WTC11 (cell line): ENCODE measurements at regions not wholly inside any gene's neighbourhood (a gene's known extent, or its start where the extent isn't known, plus 50 kb on each side); places are given as distances from the start of the nearest gene placed in this dataset.

Source experiments
- ATAC-seq: fragments of 200-7000 bp; cut with Tn5 transposase; 2 replicates; pipeline ENCODE4 v1.10.0; 2021; ENCODE audit warnings: mild to moderate bottlenecking, moderate library complexity
- CTCF ChIA-PET: fragments of 300-600 bp; sonication (Branson Sonifier 250); formaldehyde crosslinking; loops from one replicate; lab custom pipeline; 2021; ENCODE audit warnings: antibody characterized with exemption; lab: Charles Lee
- POLR2A ChIA-PET: fragments of 350-600 bp; sonication (Branson Sonifier 250); formaldehyde crosslinking; loops from one replicate; lab custom pipeline; 2021; ENCODE audit warnings: antibody characterized with exemption; lab: Charles Lee
- DNase-seq: peaks from one replicate; pipeline ENCODE4 v3.0.0; 2021; ENCODE audit warnings: low spot score
- H3K27ac Mint-ChIP-seq: 2 replicates; pipeline ENCODE4 v1.8.0; 2021; ENCODE audit warnings: mixed read lengths
- H3K27me3 Mint-ChIP-seq: 2 replicates; pipeline ENCODE4 v1.8.0; 2021; ENCODE audit warnings: low read depth, mild to moderate bottlenecking, moderate library complexity, mixed read lengths
- H3K36me3 Mint-ChIP-seq: 2 replicates; pipeline ENCODE4 v1.8.0; 2021; ENCODE audit warnings: mixed read lengths
- H3K4me1 Mint-ChIP-seq: 2 replicates; pipeline ENCODE4 v1.8.0; 2022; ENCODE audit warnings: mixed read lengths
- H3K4me3 Mint-ChIP-seq: 2 replicates; pipeline ENCODE4 v1.8.0; 2021; ENCODE audit warnings: mild to moderate bottlenecking, moderate library complexity, mixed read lengths
- H3K9me3 Mint-ChIP-seq: 2 replicates; pipeline ENCODE4 v1.8.0; 2021; ENCODE audit warnings: mixed read lengths
- ATF2 ChIP-seq: sonication (generic); formaldehyde crosslinking; IDR thresholded peaks from 2 replicates; pipeline ENCODE4 v1.8.1; 2022; ENCODE audit warnings: low read depth, missing genetic modification reagents, borderline replicate concordance
- EMX1 ChIP-seq: fragments of 250-450 bp; sonication (Bioruptor Pico); IDR thresholded peaks from 2 replicates; pipeline ENCODE4 v1.8.0; 2021; ENCODE audit warnings: mild to moderate bottlenecking
- FOXJ3 ChIP-seq: sonication (generic); formaldehyde crosslinking; IDR thresholded peaks from 2 replicates; pipeline ENCODE4 v1.9.0; 2021; ENCODE audit warnings: missing genetic modification reagents, mild to moderate bottlenecking, borderline replicate concordance
- FOXP4 ChIP-seq: sonication (generic); formaldehyde crosslinking; IDR thresholded peaks from 2 replicates; pipeline ENCODE4 v1.8.0; 2022; ENCODE audit warnings: mild to moderate bottlenecking, missing genetic modification reagents
- MAX ChIP-seq: sonication (generic); formaldehyde crosslinking; IDR thresholded peaks from 2 replicates; pipeline ENCODE4 v1.8.0; 2022; ENCODE audit warnings: mild to moderate bottlenecking, missing genetic modification reagents
- MXD4 ChIP-seq: fragments of 250-450 bp; sonication (Bioruptor Pico); IDR thresholded peaks from 2 replicates; pipeline ENCODE4 v1.8.0; 2021; ENCODE audit warnings: mild to moderate bottlenecking, moderate library complexity, borderline replicate concordance
- MYBL2 ChIP-seq: sonication (generic); formaldehyde crosslinking; IDR thresholded peaks from 2 replicates; pipeline ENCODE4 v1.8.1; 2023; ENCODE audit warnings: mild to moderate bottlenecking, moderate library complexity, missing genetic modification reagents
- NFE2L1 ChIP-seq: sonication (generic); formaldehyde crosslinking; IDR thresholded peaks from 2 replicates; pipeline ENCODE4 v1.8.1; 2023; ENCODE audit warnings: missing genetic modification reagents
- RELA ChIP-seq: sonication (generic); formaldehyde crosslinking; IDR thresholded peaks from 2 replicates; pipeline ENCODE4 v1.8.1; 2022; ENCODE audit warnings: missing genetic modification reagents, mild to moderate bottlenecking, borderline replicate concordance
- SMAD3 ChIP-seq: sonication (generic); formaldehyde crosslinking; IDR thresholded peaks from 2 replicates; pipeline ENCODE4 v1.8.0; 2022; ENCODE audit warnings: missing genetic modification reagents, mild to moderate bottlenecking, borderline replicate concordance
- SOX15 ChIP-seq: fragments of 250-450 bp; sonication (Bioruptor Pico); IDR thresholded peaks from 2 replicates; pipeline ENCODE4 v1.9.0; 2021; ENCODE audit warnings: mild to moderate bottlenecking
- ZNF281 ChIP-seq: sonication (generic); formaldehyde crosslinking; IDR thresholded peaks from 2 replicates; pipeline ENCODE4 v1.8.0; 2023; ENCODE audit warnings: mild to moderate bottlenecking, missing genetic modification reagents
- ZNF317 ChIP-seq: sonication (generic); formaldehyde crosslinking; IDR thresholded peaks from 2 replicates; pipeline ENCODE4 v1.8.1; 2023; ENCODE audit warnings: low read depth, mild to moderate bottlenecking, moderate library complexity, missing genetic modification reagents, borderline replicate concordance
- ZNF425 ChIP-seq: fragments of 250-450 bp; sonication (Bioruptor Pico); conservative IDR thresholded peaks from 2 replicates; pipeline ENCODE4 v1.9.0; 2021; ENCODE audit warnings: mild to moderate bottlenecking
- ZNF532 ChIP-seq: fragments of 250-450 bp; sonication (Bioruptor Pico); IDR thresholded peaks from 2 replicates; pipeline ENCODE4 v1.9.0; 2021; ENCODE audit warnings: mild to moderate bottlenecking, borderline replicate concordance

GRCh38 chr5:125011419-125011818, 265.0 kb upstream of the ZNF608 start:
- no peak overlapping the region for H3K4me3 Mint-ChIP-seq
- H3K36me3 Mint-ChIP-seq = no peaks in the 10 kb centered on the region
- ChIA-PET POLR2A (no interaction called here), CTCF (no interaction called here)
- H3K4me1 Mint-ChIP-seq = peaks cover 29% of the 10 kb centered on the region
- H3K27me3 Mint-ChIP-seq = no peaks in the 10 kb centered on the region
- H3K27ac Mint-ChIP-seq = no peak overlapping the region
- TF ChIP-seq FOXP4 (no peak), NFE2L1 (CRISPR knock-in tag) (no peak)
- ATAC-seq = no peak
- H3K9me3 Mint-ChIP-seq = no peaks in the 10 kb centered on the region
- no peak for DNase-seq

GRCh38 chr5:125011947-125012346, 265.5 kb upstream of the ZNF608 start:
- Mint-ChIP-seq H3K27me3 (no peaks in the 10 kb centered on the region), H3K4me3 (no peak overlapping the region), H3K36me3 (no peaks in the 10 kb centered on the region), H3K4me1 (peaks cover 24% of the 10 kb centered on the region), H3K27ac (no peak overlapping the region)
- no peak for ATAC-seq
- POLR2A ChIA-PET = no interaction called here
- CTCF ChIA-PET = no interaction called here
- TF ChIP-seq ZNF532 (no peak), SOX15 (no peak), NFE2L1 (CRISPR knock-in tag) (no peak)
- TF ChIP-seq, all 79 proteins: peak for 0
- H3K9me3 Mint-ChIP-seq = no peaks in the 10 kb centered on the region
- no peak for DNase-seq

- DNase-seq (no peak), ATAC-seq (no peak)
- Mint-ChIP-seq H3K9me3 (peaks cover 3% of the 10 kb centered on the region), H3K27me3 (no peaks in the 10 kb centered on the region), H3K4me1 (peaks cover 21% of the 10 kb centered on the region), H3K27ac (no peak overlapping the region; the same call in 1 of the 2 replicates), H3K36me3 (no peaks in the 10 kb centered on the region), H3K4me3 (no peak overlapping the region)
- no peak for TF ChIP-seq MYBL2 (CRISPR knock-in tag)
- CTCF ChIA-PET = no interaction called here
- POLR2A ChIA-PET = no interaction called here
Measured at GRCh38 chr5:125012727-125013451, 266.4 kb upstream of the ZNF608 start.

- no peak overlapping the region for H3K4me3 Mint-ChIP-seq
- CTCF ChIA-PET = no interaction called here
- peaks cover 21% of the 10 kb centered on the region for H3K4me1 Mint-ChIP-seq
- H3K9me3 Mint-ChIP-seq = peaks cover 5% of the 10 kb centered on the region
- DNase-seq (no peak), ATAC-seq (no peak)
- no peaks in the 10 kb centered on the region for H3K27me3 Mint-ChIP-seq
- no peak overlapping the region for H3K27ac Mint-ChIP-seq
- TF ChIP-seq ATF2 (CRISPR knock-in tag) (no peak), EMX1 (no peak), FOXJ3 (CRISPR knock-in tag) (no peak), ZNF281 (no peak), MAX (CRISPR knock-in tag) (no peak), RELA (CRISPR knock-in tag) (no peak), ZNF425 (CRISPR knock-in tag) (no peak), SMAD3 (CRISPR knock-in tag) (no peak), ZNF317 (CRISPR knock-in tag) (no peak), MXD4 (CRISPR knock-in tag) (no peak)
- TF ChIP-seq, all 79 proteins: peak for 0
- H3K36me3 Mint-ChIP-seq = no peaks in the 10 kb centered on the region
- POLR2A ChIA-PET = no interaction called here
Measured at GRCh38 chr5:125014202-125014601, 267.8 kb upstream of the ZNF608 start.
